BJ (cell line): ENCODE measurements at regions not wholly inside any gene's neighbourhood (a gene's known extent, or its start where the extent isn't known, plus 50 kb on each side); places are given as distances from the start of the nearest gene placed in this dataset.

ENCODE experiments used
- CTCF ChIA-PET: fragments of 350-600 bp; formaldehyde crosslinking; extraction: SDS; loops from one replicate; lab custom pipeline; 2021; ENCODE audit warnings: antibody characterized with exemption, inconsistent platforms; lab: Yijun Ruan, JAX
- POLR2A ChIA-PET: fragments of 300-600 bp; sonication (Branson Sonifier 250); formaldehyde crosslinking; extraction: SDS; loops from one replicate; lab custom pipeline; 2021; ENCODE audit warnings: antibody characterized with exemption; lab: Charles Lee
- DNase-seq: peaks from one replicate; pipeline ENCODE4 v3.0.0-alpha.2; 2011; ENCODE audit warnings: low read depth
- H3K27me3 ChIP-seq: 2 replicates; pipeline ENCODE4 v1.6.0; 2011; ENCODE audit warnings: low read length; ENCODE audit not compliant: control insufficient read depth, insufficient read depth
- H3K36me3 ChIP-seq: 2 replicates; pipeline ENCODE4 v1.5.1; 2011; ENCODE audit warnings: low read length; ENCODE audit not compliant: control insufficient read depth, insufficient read depth
- H3K4me3 ChIP-seq: 2 replicates; pipeline ENCODE4 v1.5.1; 2011; ENCODE audit warnings: low read depth, mild to moderate bottlenecking, control low read depth, low read length
- CTCF ChIP-seq: IDR thresholded peaks from 2 replicates; pipeline ENCODE4 v1.5.1; 2011; ENCODE audit warnings: low read depth, mild to moderate bottlenecking, control low read depth, inconsistent platforms, low read length, moderate library complexity; ENCODE audit not compliant: insufficient read depth

- CTCF ChIA-PET: no interaction called here
- DNase-seq: no peak
Measured at GRCh38 chr10:128938558-128938957, 528.5 kb upstream of the MGMT start.

DNA sequence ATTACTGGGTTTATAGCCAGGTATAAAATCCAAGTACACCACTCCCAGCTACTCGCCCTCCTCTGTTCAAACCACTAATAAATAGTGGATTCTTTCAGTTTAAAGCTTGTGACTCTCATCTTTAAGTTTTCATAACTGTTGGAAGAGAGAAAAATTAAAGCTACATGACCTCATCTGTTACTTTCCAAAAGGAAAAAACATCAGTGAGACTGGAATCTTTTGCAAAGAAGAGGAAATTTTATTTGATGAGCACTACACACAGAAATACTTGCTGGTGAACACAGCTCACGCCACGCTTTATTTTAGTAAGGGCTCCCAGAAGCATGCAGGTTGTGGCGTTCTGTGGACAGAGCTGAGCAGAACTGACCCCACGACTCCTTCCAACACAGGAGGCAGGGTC, 527.0 kb upstream of the MGMT start:
- ChIA-PET CTCF (no interaction called here), POLR2A (no interaction called here)
- no peaks in the 10 kb centered on the region for H3K36me3 ChIP-seq
- TF ChIP-seq CTCF: no peak
- H3K4me3 ChIP-seq: no peak overlapping the region
- no peak for DNase-seq
- no peaks in the 10 kb centered on the region for H3K27me3 ChIP-seq

More at GRCh38 chr10:128938558-128938957, 528.5 kb upstream of the MGMT start:
- TF ChIP-seq CTCF: no peak
- no peak overlapping the region for H3K4me3 ChIP-seq
- H3K27me3 ChIP-seq: no peaks in the 10 kb centered on the region
- H3K36me3 ChIP-seq: no peaks in the 10 kb centered on the region
- POLR2A ChIA-PET: no interaction called here

GRCh38 chr10:128943111-128943510, 523.9 kb upstream of the MGMT start:
- ChIA-PET POLR2A (no interaction called here), CTCF (no interaction called here)
- TF ChIP-seq CTCF: no peak
- Histone ChIP-seq H3K4me3 (no peak overlapping the region), H3K36me3 (no peaks in the 10 kb centered on the region), H3K27me3 (no peaks in the 10 kb centered on the region)
- no peak for DNase-seq

DNA sequence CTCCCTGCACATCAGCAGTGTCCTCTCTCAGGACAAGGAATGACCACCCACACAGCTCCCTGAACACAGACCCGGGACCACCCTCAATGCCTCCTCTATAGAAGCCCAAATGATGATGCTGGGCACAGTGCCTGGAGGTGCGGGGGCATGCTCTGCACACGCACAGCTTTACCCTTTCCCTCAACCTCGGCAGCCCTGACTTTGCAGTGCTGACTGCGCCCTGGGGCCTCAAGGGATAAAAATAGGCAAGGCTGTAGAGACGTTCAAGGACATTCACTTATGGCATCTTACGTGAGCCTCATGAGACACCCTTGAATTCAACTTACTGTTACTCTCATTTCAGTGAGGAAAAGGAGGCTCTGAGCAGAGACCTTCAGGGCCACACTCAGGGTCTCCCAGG, 521.6 kb upstream of the MGMT start:
- ChIA-PET POLR2A (no interaction called here), CTCF (no interaction called here)
- H3K4me3 ChIP-seq: no peak overlapping the region
- DNase-seq: no peak
- no peaks in the 10 kb centered on the region for H3K27me3 ChIP-seq
- no peak for TF ChIP-seq CTCF
- H3K36me3 ChIP-seq: no peaks in the 10 kb centered on the region

DNA sequence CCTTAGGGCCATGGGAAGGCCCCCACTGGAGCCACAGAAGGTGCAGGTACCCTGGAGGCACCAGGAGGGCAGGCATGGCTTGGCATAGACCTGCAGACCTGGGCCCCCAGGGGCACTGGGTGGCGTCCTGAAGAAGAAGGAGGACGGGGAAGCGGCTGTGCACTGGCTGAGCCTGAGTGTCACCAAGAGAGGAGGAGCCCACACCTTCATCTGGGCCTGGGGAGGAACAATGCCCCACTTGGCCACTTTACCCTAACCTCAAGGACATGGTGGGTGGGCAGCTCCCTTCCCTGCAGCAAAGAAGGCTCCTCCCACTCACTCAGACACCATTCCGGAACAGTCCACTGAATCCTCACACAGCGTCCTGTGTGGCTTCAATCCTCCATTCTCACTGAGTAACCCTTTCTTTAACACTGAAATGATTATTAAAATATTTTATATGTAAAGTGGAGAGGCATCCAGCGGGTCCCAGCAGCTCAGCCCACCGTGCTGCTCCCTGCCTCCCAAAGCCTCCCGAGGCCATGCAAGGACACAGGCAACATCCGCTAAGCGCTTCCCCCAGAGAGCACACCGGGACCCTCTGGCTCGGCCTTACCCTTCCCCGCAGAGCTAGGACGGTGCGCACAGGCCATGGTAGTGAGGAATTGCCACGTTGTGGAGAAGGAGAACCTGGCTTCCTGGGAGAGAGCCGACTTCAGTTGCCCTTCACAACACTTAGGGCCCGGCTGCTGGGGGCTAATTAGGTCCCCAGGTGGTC, 516.7 kb upstream of the MGMT start:
- TF ChIP-seq CTCF: no peak
- Histone ChIP-seq H3K36me3 (no peaks in the 10 kb centered on the region), H3K4me3 (no peak overlapping the region), H3K27me3 (no peaks in the 10 kb centered on the region)
- POLR2A ChIA-PET: no interaction called here
- no peak for DNase-seq
- CTCF ChIA-PET: no interaction called here
